ENCODE measurements at regions not wholly inside any gene's neighbourhood (a gene's known extent, or its start where the extent isn't known, plus 50 kb on each side); places are given as distances from the start of the nearest gene placed in this dataset.
"Not testable (repeated sequence)": the region's sequence is repeated elsewhere in the genome, so short reads cannot be mapped to it uniquely, and the experiment has no call there.

DNA sequence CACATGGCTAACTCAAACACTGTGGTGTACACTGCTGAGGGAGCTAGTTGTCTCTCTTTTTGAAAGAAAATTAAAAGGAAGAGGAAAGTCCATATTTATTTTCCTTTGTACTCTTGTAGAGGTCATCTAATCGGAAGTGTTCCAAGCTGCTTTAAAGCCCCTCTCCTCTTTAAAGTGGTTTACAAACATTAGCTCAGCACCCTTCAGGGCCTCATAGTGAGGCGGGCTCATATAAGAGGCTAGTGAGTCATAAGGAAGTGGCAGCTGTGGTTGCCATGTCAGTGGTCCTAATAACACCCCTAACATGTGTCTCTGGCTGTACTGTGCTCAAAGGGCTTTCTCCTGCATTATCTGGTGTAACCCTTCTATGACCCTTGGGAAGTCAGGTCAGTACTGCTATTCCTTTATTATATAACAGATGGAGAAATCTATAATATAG lies 104.4 kb upstream of the SERBP1 start:
- no peak overlapping the region for H3K27ac ChIP-seq (ENCODE audit: low read length)
- H3K9ac ChIP-seq (ENCODE audit: low read length): no peak overlapping the region
- H3K27me3 ChIP-seq (ENCODE audit: control insufficient read depth, insufficient read depth, low read length): no peaks in the 10 kb centered on the region
- no peak overlapping the region for H3K4me3 ChIP-seq (ENCODE audit: low read length)
- H3K4me1 ChIP-seq (ENCODE audit: control insufficient read depth, low read depth, low read length): no peaks in the 10 kb centered on the region
- H3K9me3 ChIP-seq (ENCODE audit: control insufficient read depth, low read depth, low read length): no peaks in the 10 kb centered on the region
- H3K36me3 ChIP-seq (ENCODE audit: control insufficient read depth, low read depth, low read length): no peaks in the 10 kb centered on the region

- Histone ChIP-seq H3K27ac (ENCODE audit: low read length) (no peak overlapping the region), H3K36me3 (ENCODE audit: control insufficient read depth, low read depth, low read length) (no peaks in the 10 kb centered on the region), H3K9me3 (ENCODE audit: control insufficient read depth, low read depth, low read length) (no peaks in the 10 kb centered on the region), H3K9ac (ENCODE audit: low read length) (no peak overlapping the region), H3K27me3 (ENCODE audit: control insufficient read depth, insufficient read depth, low read length) (no peaks in the 10 kb centered on the region), H3K4me3 (ENCODE audit: low read length) (no peak overlapping the region), H3K4me1 (ENCODE audit: control insufficient read depth, low read depth, low read length) (no peaks in the 10 kb centered on the region)
Measured at GRCh38 chr1:67535474-67535873, 105.3 kb upstream of the SERBP1 start.

- no peaks in the 10 kb centered on the region for H3K4me1 ChIP-seq (ENCODE audit: control insufficient read depth, low read depth, low read length)
- H3K27me3 ChIP-seq (ENCODE audit: control insufficient read depth, insufficient read depth, low read length): no peaks in the 10 kb centered on the region
- H3K9me3 ChIP-seq (ENCODE audit: control insufficient read depth, low read depth, low read length): no peaks in the 10 kb centered on the region
- no peak overlapping the region for H3K4me3 ChIP-seq (ENCODE audit: low read length)
- H3K9ac ChIP-seq (ENCODE audit: low read length): no peak overlapping the region
- H3K36me3 ChIP-seq (ENCODE audit: control insufficient read depth, low read depth, low read length): no peaks in the 10 kb centered on the region
- H3K27ac ChIP-seq (ENCODE audit: low read length): no peak overlapping the region
Measured at GRCh38 chr1:67536957-67537666, 106.9 kb upstream of the SERBP1 start.

- H3K9ac ChIP-seq (ENCODE audit: low read length): no peak overlapping the region
- no peak overlapping the region for H3K27ac ChIP-seq (ENCODE audit: low read length)
- no peaks in the 10 kb centered on the region for H3K36me3 ChIP-seq (ENCODE audit: control insufficient read depth, low read depth, low read length)
- no peaks in the 10 kb centered on the region for H3K9me3 ChIP-seq (ENCODE audit: control insufficient read depth, low read depth, low read length)
- no peaks in the 10 kb centered on the region for H3K4me1 ChIP-seq (ENCODE audit: control insufficient read depth, low read depth, low read length)
- H3K4me3 ChIP-seq (ENCODE audit: low read length): no peak overlapping the region
- no peaks in the 10 kb centered on the region for H3K27me3 ChIP-seq (ENCODE audit: control insufficient read depth, insufficient read depth, low read length)
Measured at GRCh38 chr1:67537667-67538018, 107.4 kb upstream of the SERBP1 start.

DNA sequence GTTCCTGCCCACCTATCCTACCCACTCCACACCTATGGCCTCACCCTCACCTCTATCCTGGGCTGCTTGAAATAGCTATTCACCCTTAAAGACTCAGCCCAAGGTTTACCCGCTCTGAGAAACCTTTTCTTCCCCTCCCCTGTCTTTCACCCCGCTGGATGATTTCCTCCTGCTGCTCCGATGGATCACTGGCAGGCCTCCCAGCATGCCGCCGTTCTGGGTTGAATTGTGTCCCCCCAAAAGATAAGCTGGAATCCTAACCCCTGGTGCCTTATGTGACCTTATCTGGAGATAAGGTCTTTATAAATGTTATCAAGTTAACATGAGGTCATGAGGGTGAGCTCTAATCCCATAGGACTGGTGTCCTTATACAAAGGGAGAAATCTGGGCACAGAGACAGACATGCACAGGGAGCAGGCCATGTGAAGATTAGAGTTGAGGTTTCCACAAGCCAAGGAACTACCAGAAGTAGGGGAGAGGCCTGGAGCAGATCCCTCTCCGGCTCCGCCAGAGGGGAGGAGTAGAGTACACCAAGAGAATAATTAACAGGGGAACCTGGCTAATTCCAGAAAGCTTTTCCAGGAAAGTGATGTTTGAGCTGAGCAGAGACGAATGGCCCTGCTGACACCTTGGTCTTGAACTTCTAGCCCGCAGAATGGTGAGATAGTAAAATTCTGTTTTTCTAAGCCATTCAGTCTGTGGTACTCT lies 110.0 kb upstream of the SERBP1 start:
- no peak overlapping the region for H3K27ac ChIP-seq (ENCODE audit: low read length)
- no peaks in the 10 kb centered on the region for H3K27me3 ChIP-seq (ENCODE audit: control insufficient read depth, insufficient read depth, low read length)
- no peak overlapping the region for H3K4me3 ChIP-seq (ENCODE audit: low read length)
- H3K36me3 ChIP-seq (ENCODE audit: control insufficient read depth, low read depth, low read length): no peaks in the 10 kb centered on the region
- no peaks in the 10 kb centered on the region for H3K9me3 ChIP-seq (ENCODE audit: control insufficient read depth, low read depth, low read length)
- no peaks in the 10 kb centered on the region for H3K4me1 ChIP-seq (ENCODE audit: control insufficient read depth, low read depth, low read length)
- no peak overlapping the region for H3K9ac ChIP-seq (ENCODE audit: low read length)

DNA sequence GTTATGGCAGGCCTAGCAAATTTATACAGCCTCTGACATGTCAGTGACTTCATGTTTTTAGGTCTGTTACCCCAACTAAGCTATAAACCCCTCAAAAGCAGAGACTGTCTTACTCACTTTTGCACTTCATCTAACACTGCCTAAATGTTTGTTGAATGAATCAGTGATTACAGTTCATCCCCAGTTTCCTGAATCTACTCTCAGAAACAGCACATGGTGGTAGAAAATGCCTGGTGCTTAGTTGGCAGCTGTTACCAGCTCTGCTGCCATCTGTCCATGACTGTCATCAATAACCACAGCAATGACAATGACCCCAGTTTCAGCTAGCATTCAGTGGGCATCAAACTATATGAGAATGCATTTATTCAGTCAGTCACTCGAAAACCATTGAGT lies 110.5 kb upstream of the SERBP1 start:
- H3K27ac ChIP-seq (ENCODE audit: low read length): no peak overlapping the region
- no peaks in the 10 kb centered on the region for H3K4me1 ChIP-seq (ENCODE audit: control insufficient read depth, low read depth, low read length)
- H3K9ac ChIP-seq (ENCODE audit: low read length): no peak overlapping the region
- no peaks in the 10 kb centered on the region for H3K9me3 ChIP-seq (ENCODE audit: control insufficient read depth, low read depth, low read length)
- H3K36me3 ChIP-seq (ENCODE audit: control insufficient read depth, low read depth, low read length): no peaks in the 10 kb centered on the region
- no peak overlapping the region for H3K4me3 ChIP-seq (ENCODE audit: low read length)
- H3K27me3 ChIP-seq (ENCODE audit: control insufficient read depth, insufficient read depth, low read length): no peaks in the 10 kb centered on the region

DNA sequence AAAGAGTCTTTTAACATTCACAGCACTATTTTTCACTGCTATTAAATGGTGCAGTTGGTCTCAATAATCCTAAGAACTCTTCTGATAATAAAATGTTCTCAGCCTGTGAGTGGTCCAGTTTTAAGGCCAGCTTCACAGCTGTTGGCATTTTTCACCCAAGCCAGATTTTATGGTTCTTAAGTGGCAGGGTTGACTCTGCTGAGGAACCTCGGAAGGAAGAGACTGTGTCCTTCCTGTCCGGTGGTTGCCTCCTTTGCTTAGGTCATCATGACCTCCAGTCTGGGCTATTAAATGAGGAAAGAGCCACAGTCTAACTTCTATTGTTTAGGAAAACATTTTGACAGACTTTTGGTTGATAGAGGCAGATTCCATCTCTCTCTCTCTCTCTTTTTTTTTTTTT lies 112.5 kb upstream of the SERBP1 start:
- Histone ChIP-seq H3K4me3 (ENCODE audit: low read length) (no peak overlapping the region), H3K27ac (ENCODE audit: low read length) (no peak overlapping the region), H3K36me3 (ENCODE audit: control insufficient read depth, low read depth, low read length) (no peaks in the 10 kb centered on the region), H3K4me1 (ENCODE audit: control insufficient read depth, low read depth, low read length) (no peaks in the 10 kb centered on the region), H3K9ac (ENCODE audit: low read length) (no peak overlapping the region), H3K27me3 (ENCODE audit: control insufficient read depth, insufficient read depth, low read length) (no peaks in the 10 kb centered on the region), H3K9me3 (ENCODE audit: control insufficient read depth, low read depth, low read length) (no peaks in the 10 kb centered on the region)

DNA sequence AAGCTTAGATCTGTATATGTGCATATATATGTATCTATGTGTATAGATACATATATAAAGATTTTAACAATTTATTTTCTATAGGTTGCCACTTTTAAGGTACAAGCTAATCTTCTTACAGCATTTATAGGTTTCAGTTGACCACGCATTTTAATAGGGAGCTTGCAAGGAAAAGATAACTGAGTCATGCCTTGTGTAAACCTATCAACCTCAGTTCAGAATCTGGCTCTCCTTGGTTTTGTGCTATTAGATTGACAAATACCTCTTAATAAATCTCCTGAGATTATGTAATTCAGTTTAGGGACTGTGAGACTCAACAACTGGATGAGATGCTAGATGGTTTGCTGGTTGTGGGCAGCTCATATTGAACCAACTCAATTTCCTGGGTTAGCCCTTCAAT lies 114.7 kb upstream of the SERBP1 start:
- Histone ChIP-seq H3K36me3 (ENCODE audit: control insufficient read depth, low read depth, low read length) (no peaks in the 10 kb centered on the region), H3K27me3 (ENCODE audit: control insufficient read depth, insufficient read depth, low read length) (no peaks in the 10 kb centered on the region), H3K9me3 (ENCODE audit: control insufficient read depth, low read depth, low read length) (no peaks in the 10 kb centered on the region), H3K9ac (ENCODE audit: low read length) (no peak overlapping the region), H3K4me3 (ENCODE audit: low read length) (no peak overlapping the region), H3K4me1 (ENCODE audit: control insufficient read depth, low read depth, low read length) (no peaks in the 10 kb centered on the region), H3K27ac (ENCODE audit: low read length) (no peak overlapping the region)

GRCh38 chr1:67545364-67545763 lies 115.2 kb upstream of the SERBP1 start:
- Histone ChIP-seq H3K27me3 (ENCODE audit: control insufficient read depth, insufficient read depth, low read length) (no peaks in the 10 kb centered on the region), H3K4me3 (ENCODE audit: low read length) (no peak overlapping the region), H3K27ac (ENCODE audit: low read length) (no peak overlapping the region), H3K36me3 (ENCODE audit: control insufficient read depth, low read depth, low read length) (no peaks in the 10 kb centered on the region), H3K9me3 (ENCODE audit: control insufficient read depth, low read depth, low read length) (no peaks in the 10 kb centered on the region), H3K9ac (ENCODE audit: low read length) (no peak overlapping the region), H3K4me1 (ENCODE audit: control insufficient read depth, low read depth, low read length) (no peaks in the 10 kb centered on the region)

DNA sequence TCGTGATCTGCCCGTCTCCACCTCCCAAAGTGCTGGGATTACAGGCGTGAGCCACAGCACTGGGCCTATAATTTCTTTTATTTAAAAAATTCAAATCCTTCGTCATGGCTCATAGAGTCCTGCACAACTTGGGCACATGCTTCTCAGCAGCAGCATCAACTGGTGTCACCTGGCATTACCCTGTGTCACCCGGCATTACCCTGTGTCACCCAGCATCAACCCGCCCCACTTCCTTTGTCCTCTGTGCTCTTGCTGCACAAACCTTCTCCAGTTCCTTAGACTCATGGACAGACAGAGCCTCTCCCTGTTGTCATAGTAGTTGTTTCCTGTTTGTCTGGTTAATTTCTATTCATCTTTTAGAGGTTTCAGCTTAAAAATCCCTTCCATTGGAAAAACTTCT lies 121.2 kb upstream of the SERBP1 start:
- H3K4me1 ChIP-seq (ENCODE audit: control insufficient read depth, low read depth, low read length): no peaks in the 10 kb centered on the region
- no peaks in the 10 kb centered on the region for H3K9me3 ChIP-seq (ENCODE audit: control insufficient read depth, low read depth, low read length)
- no peak overlapping the region for H3K4me3 ChIP-seq (ENCODE audit: low read length)
- no peak overlapping the region for H3K27ac ChIP-seq (ENCODE audit: low read length)
- no peaks in the 10 kb centered on the region for H3K36me3 ChIP-seq (ENCODE audit: control insufficient read depth, low read depth, low read length)
- H3K27me3 ChIP-seq (ENCODE audit: control insufficient read depth, insufficient read depth, low read length): no peaks in the 10 kb centered on the region
- H3K9ac ChIP-seq (ENCODE audit: low read length): no peak overlapping the region

DNA sequence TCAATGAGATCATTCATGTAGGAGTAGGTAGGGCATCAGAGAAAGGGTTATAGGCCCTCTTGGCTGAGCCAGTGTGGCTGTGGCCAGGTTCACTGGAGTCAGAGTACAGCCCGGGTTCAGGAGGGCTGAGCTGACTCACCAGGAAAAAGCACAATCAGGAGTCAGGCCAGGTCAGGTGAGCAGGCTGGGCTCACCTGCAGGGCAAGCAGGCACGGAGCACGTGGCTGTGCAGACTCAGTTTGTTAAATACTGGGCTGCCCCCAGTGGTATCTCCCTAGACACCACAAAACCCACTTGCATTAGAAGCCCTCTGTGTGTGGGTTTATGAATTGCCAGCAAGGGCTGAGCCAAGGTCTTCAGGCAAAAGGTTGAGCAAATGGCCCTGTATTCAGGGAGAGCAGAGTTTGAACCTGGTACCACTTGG lies 122.1 kb upstream of the SERBP1 start:
- H3K4me1 ChIP-seq (ENCODE audit: control insufficient read depth, low read depth, low read length): no peaks in the 10 kb centered on the region
- no peak overlapping the region for H3K4me3 ChIP-seq (ENCODE audit: low read length)
- H3K9ac ChIP-seq (ENCODE audit: low read length): no peak overlapping the region
- H3K9me3 ChIP-seq (ENCODE audit: control insufficient read depth, low read depth, low read length): no peaks in the 10 kb centered on the region
- H3K36me3 ChIP-seq (ENCODE audit: control insufficient read depth, low read depth, low read length): no peaks in the 10 kb centered on the region
- no peak overlapping the region for H3K27ac ChIP-seq (ENCODE audit: low read length)
- H3K27me3 ChIP-seq (ENCODE audit: control insufficient read depth, insufficient read depth, low read length): no peaks in the 10 kb centered on the region

DNA sequence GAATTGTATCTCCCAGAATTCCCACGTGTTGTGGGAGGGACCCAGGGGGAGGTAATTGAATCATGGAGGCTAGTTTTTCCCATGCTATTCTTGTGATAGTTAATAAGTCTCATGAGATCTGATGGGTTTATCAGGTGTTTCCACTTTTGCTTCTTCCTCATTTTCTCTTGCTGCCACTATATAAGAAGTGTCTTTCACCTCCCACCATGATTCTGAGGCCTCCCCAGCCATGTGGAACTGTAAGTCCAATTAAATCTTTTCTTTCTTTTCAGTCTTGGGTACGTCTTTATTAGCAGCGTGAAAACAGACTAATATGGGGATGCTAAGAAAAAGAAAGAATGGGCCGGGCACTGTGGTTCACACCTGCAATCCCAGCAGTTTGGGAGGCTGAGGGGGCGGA lies 124.0 kb upstream of the SERBP1 start:
- not testable (repeated sequence) for H3K9ac ChIP-seq (ENCODE audit: low read length); H3K36me3 ChIP-seq (ENCODE audit: control insufficient read depth, low read depth, low read length); H3K27me3 ChIP-seq (ENCODE audit: control insufficient read depth, insufficient read depth, low read length); H3K27ac ChIP-seq (ENCODE audit: low read length); H3K9me3 ChIP-seq (ENCODE audit: control insufficient read depth, low read depth, low read length); H3K4me3 ChIP-seq (ENCODE audit: low read length); H3K4me1 ChIP-seq (ENCODE audit: control insufficient read depth, low read depth, low read length)
